ENCODE measurements at regions not wholly inside any gene's neighbourhood (a gene's known extent, or its start where the extent isn't known, plus 50 kb on each side); places are given as distances from the start of the nearest gene placed in this dataset.

GRCh38 chr9:30048396-30048795 is 2336.0 kb upstream of the ACO1 start:
- TF ChIP-seq CTCF (IDR thresholded peaks at IDR 0.05) = no peak
- no peak for TF ChIP-seq POLR2A (IDR thresholded peaks at IDR 0.05)

Measured in thyroid gland (tissue), 4 donors.